Bronchial epithelial cell (primary cell): ENCODE measurements at regions not wholly inside any gene's neighbourhood (a gene's known extent, or its start where the extent isn't known, plus 50 kb on each side); places are given as distances from the start of the nearest gene placed in this dataset.

Experiments
- DNase-seq: peaks from one replicate; pipeline ENCODE4 v3.0.0-alpha.2; 2010; ENCODE audit warnings: low read depth
- FAIRE-seq: peaks from 2 replicates; lab custom pipeline; 2011; peaks lifted over from hg19 to GRCh38; lab: Jason Lieb, UNC
- H3K27me3 ChIP-seq: 2 replicates; pipeline ENCODE4 v1.5.1; 2011; ENCODE audit warnings: low read length; ENCODE audit not compliant: control insufficient read depth, insufficient read depth
- H3K36me3 ChIP-seq: 2 replicates; pipeline ENCODE4 v1.5.1; 2011; ENCODE audit warnings: low read length; ENCODE audit not compliant: control insufficient read depth, insufficient read depth
- H3K4me3 ChIP-seq: 2 replicates; pipeline ENCODE4 v1.5.1; 2011; ENCODE audit warnings: mild to moderate bottlenecking, low read depth, low read length, control low read depth
- TF ChIP-seq, protein P1 (sequence below): IDR thresholded peaks from 2 replicates; pipeline ENCODE4 v1.5.1; 2011; ENCODE audit warnings: mild to moderate bottlenecking, moderate library complexity, low read length, control low read depth, inconsistent platforms; ENCODE audit not compliant: insufficient read depth, severe bottlenecking

DNA sequence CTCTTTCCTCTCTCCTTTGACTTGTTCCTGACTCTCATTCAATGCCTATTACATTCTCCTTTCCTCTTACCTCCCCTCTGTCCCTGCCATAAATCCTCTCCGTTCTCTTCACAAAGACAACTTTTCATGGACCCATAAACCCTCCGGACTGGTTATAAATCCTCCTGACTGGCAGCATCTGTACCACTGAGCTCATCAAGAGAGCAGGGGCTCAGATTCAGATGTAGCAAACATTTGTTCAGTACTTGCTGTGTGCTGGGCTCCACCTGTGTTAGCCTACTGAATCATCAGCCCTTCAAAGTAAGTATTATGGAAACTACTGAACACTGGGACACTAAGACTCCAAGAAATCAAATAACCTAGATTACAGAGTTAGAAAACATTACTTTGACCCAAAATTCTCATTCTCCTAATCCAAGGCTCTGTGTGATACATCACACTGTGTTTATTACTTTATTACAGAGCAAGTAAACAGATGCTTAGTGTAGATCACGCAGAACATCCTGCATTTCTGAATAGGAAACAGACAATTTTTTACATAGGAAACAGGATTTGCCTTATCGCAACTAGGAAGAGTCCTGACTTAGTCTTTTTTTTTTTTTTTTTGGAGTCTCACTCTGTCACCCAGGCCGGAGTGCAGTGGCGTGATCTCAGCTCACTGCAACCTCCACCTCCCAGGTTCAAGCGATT, 108.6 kb upstream of the PDE1C start:
- Histone ChIP-seq H3K36me3 (no peaks in the 10 kb centered on the region), H3K27me3 (no peaks in the 10 kb centered on the region), H3K4me3 (no peak overlapping the region)
- no peak for FAIRE-seq
- TF ChIP-seq, protein P1, sequence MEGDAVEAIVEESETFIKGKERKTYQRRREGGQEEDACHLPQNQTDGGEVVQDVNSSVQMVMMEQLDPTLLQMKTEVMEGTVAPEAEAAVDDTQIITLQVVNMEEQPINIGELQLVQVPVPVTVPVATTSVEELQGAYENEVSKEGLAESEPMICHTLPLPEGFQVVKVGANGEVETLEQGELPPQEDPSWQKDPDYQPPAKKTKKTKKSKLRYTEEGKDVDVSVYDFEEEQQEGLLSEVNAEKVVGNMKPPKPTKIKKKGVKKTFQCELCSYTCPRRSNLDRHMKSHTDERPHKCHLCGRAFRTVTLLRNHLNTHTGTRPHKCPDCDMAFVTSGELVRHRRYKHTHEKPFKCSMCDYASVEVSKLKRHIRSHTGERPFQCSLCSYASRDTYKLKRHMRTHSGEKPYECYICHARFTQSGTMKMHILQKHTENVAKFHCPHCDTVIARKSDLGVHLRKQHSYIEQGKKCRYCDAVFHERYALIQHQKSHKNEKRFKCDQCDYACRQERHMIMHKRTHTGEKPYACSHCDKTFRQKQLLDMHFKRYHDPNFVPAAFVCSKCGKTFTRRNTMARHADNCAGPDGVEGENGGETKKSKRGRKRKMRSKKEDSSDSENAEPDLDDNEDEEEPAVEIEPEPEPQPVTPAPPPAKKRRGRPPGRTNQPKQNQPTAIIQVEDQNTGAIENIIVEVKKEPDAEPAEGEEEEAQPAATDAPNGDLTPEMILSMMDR: no peak
- no peak for DNase-seq

DNA sequence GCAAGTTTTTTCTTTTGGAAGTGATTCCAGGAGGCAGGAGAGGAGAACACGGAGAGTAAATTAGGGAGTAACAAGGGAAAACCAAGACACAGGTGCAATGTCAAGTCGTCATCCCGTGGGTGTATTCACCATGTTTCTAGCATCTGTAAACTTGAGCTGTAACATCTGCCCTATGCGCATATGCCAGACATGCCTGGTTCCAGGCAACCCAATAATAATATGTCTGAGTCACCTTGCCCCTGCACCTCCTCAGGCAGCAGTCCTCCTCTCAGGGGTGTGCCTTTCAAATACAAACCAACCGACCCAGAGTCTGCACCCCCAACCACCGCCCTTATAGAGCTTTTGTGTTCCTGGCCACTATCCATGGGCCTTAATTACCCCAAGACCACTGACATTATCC, 107.0 kb upstream of the PDE1C start:
- H3K36me3 ChIP-seq: no peaks in the 10 kb centered on the region
- FAIRE-seq (no peak), DNase-seq (no peak)
- no peaks in the 10 kb centered on the region for H3K27me3 ChIP-seq
- TF ChIP-seq, protein P1: no peak
- H3K4me3 ChIP-seq: no peak overlapping the region

DNA sequence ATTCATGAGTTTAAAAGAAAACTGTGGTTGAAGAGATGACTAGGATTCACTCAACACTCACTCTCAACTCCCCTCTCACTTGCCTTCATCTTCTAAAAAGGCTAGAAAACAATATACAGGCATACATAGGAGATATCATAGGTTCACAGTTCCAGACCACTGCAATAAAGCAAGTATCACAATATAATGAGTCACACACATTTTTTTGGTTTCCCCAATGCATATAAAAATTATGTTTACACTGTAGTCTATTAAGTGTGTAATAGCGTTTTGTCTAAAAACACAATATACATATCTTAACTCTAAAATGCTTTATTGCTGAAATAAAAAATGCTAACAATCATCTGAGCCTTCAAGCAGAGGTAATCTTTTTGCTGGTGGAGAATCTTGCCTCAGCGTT, 104.9 kb upstream of the PDE1C start:
- TF ChIP-seq, protein P1: no peak
- Histone ChIP-seq H3K27me3 (no peaks in the 10 kb centered on the region), H3K4me3 (no peak overlapping the region), H3K36me3 (no peaks in the 10 kb centered on the region)
- no peak for FAIRE-seq
- DNase-seq: no peak

DNA sequence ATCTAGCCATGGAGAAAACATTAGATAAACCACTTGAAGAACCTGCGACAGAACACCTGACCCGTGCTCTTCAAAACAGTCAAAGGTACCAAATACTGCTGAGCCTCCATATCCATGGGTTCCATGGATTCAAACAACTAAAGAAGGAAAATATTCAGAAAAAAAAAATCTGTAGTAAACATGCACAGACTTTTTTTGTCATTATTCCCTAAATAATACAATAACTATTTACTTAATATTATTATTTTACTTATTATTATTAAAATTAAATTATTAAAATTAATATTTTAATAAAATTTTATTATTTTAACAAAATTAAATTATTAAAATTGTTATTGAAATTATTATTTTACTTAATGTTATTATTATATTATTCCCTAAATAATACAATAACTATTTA, 101.0 kb upstream of the PDE1C start:
- Histone ChIP-seq H3K36me3 (no peaks in the 10 kb centered on the region), H3K27me3 (no peaks in the 10 kb centered on the region), H3K4me3 (no peak overlapping the region)
- FAIRE-seq (no peak), DNase-seq (no peak)
- TF ChIP-seq, protein P1: no peak

DNA sequence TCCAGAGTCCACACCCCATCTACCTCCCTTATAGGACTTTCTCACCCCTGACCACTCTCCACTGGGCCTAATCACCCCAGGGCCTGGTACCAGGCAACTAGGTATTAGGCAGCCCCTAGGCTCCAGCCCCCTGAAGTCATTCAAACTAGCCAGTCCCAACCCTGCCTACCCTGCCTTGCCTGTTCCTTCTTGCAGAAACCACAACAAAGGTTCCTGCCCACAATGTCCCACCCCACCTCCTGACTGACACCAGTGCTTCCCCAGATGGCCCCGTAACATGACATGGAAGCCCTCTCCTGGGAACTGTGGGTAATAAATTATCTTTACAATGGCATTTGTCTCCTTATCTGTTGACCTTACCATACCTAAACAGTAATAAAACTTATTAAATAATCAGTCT, 100.6 kb upstream of the PDE1C start:
- Histone ChIP-seq H3K4me3 (no peak overlapping the region), H3K27me3 (no peaks in the 10 kb centered on the region), H3K36me3 (no peaks in the 10 kb centered on the region)
- DNase-seq: no peak
- no peak for FAIRE-seq
- TF ChIP-seq, protein P1: no peak

DNA sequence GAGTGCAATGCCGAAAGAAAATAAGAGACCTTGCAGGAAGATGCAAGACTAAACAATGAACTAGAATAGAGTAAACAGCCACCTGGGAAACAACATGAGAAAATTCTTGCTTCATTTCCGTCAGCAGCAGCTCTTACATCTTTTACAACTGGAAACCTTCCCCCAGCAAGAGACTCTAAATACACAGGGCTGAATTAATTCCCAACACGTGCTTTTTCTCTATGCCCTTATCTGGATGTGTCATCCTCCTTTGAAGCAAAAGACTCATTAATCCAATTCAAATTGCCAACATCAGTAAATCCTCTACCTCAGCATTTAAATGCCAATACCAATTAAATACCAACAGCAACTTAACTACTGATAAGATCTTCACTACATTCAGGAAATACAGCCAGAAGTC, 99.0 kb upstream of the PDE1C start:
- H3K27me3 ChIP-seq: no peaks in the 10 kb centered on the region
- TF ChIP-seq, protein P1: no peak
- H3K4me3 ChIP-seq: no peak overlapping the region
- H3K36me3 ChIP-seq: no peaks in the 10 kb centered on the region
- DNase-seq (no peak), FAIRE-seq (no peak)
